ENCODE measurements at regions not wholly inside any gene's neighbourhood (a gene's known extent, or its start where the extent isn't known, plus 50 kb on each side); places are given as distances from the start of the nearest gene placed in this dataset.

- no peak for TF ChIP-seq EZH2 (IDR thresholded peaks at IDR 0.05; ENCODE audit: low read depth, low read length, severe bottlenecking)
- TF ChIP-seq POLR2AphosphoS5 (IDR thresholded peaks at IDR 0.05; ENCODE audit: low read depth, low read length) = no peak
- no peak for TF ChIP-seq CTCF (IDR thresholded peaks at IDR 0.05; ENCODE audit: control extremely low read depth in 1 of 3, insufficient read depth in 1 of 3, low read depth in 1 of 3, low read length in 3 of 3)
- no peak for TF ChIP-seq POLR2A (IDR thresholded peaks at IDR 0.05; ENCODE audit: control extremely low read depth in 1 of 2, low read depth in 2 of 2, low read length in 2 of 2)
- no peak for TF ChIP-seq YY1 (IDR thresholded peaks at IDR 0.05; ENCODE audit: low read depth, low read length)
- no peak for TF ChIP-seq CEBPB (IDR thresholded peaks at IDR 0.05; ENCODE audit: low read depth, low read length)
- TF ChIP-seq SIN3A (conservative IDR thresholded peaks at IDR 0.05 in 1 of 2, IDR thresholded peaks at IDR 0.05 in 1 of 2; ENCODE audit: low read depth in 1 of 2, low read length in 2 of 2) = no peak
- TF ChIP-seq TAF1 (IDR thresholded peaks at IDR 0.05; ENCODE audit: low read depth, low read length) = no peak
- TF ChIP-seq JUND (IDR thresholded peaks at IDR 0.05; ENCODE audit: low read length) = no peak
- no peak for TF ChIP-seq EP300 (IDR thresholded peaks at IDR 0.05; ENCODE audit: borderline replicate concordance in 1 of 2, low read depth in 2 of 2, low read length in 2 of 2)
These were observed 569.6 kb upstream of the ROBO2 start for GRCh38 chr3:76470285-76470684.

Data from H1 (cell line).